HCT116 (cell line): ENCODE measurements at regions not wholly inside any gene's neighbourhood (a gene's known extent, or its start where the extent isn't known, plus 50 kb on each side); places are given as distances from the start of the nearest gene placed in this dataset.
"Not testable (repeated sequence)": the region's sequence is repeated elsewhere in the genome, so short reads cannot be mapped to it uniquely, and the experiment has no call there.

Experiments
- ATAC-seq: fragments of 200-7000 bp; cut with Tn5 transposase; 2 replicates; pipeline ENCODE4 v1.9.1; 2020; ENCODE audit warnings: mild to moderate bottlenecking, moderate library complexity
- BruUV-seq: library from RNA; stranded (reverse); fragments of 400-500 nt; replicated peaks from 2 replicates; lab custom pipeline; 2021; lab: Mats Ljungman, UMichigan
- CTCF ChIA-PET: fragments of 300-600 bp; sonication (Branson Sonifier 250); formaldehyde crosslinking; loops from one replicate; lab custom pipeline; 2021; ENCODE audit warnings: antibody characterized with exemption; lab: Charles Lee
- POLR2A ChIA-PET: fragments of 300-600, 350-600 bp; sonication (Branson Sonifier 250); formaldehyde crosslinking; loops from one replicate; lab custom pipeline; 2021; ENCODE audit warnings: antibody characterized with exemption; lab: Charles Lee
- RAD21 ChIA-PET, 2 experiments: fragments of 300-600 bp; sonication (Branson Sonifier 250); formaldehyde crosslinking; loops; one replicate each; lab custom pipeline; 2023; ENCODE audit warnings: low total read pairs in 2 of 2; ENCODE audit not compliant: uncharacterized antibody in 2 of 2, unreplicated experiment in 2 of 2, low non-redundant PET in 1 of 2; lab: Charles Lee
- DNase-seq: peaks from one replicate; pipeline ENCODE4 v3.0.0-alpha.2; 2010; ENCODE audit warnings: low read depth, low spot score
- H2AFZ ChIP-seq: fragments of 200-600 bp; shearing (Covaris generic), sonication (generic); 2 replicates; pipeline ENCODE4 v1.6.1; 2017; ENCODE audit warnings: low read depth, mixed run types, mixed read lengths, antibody characterized with exemption, low read length; ENCODE audit not compliant: poor library complexity, severe bottlenecking
- H3K27ac ChIP-seq: 2 replicates; pipeline ENCODE4 v1.5.1; 2012; ENCODE audit warnings: low read depth, low read length
- H3K27me3 ChIP-seq: fragments of 200-600 bp; sonication (generic); 2 replicates; pipeline ENCODE4 v1.6.1; 2016; ENCODE audit warnings: mixed run types, low read length, mixed read lengths; ENCODE audit not compliant: insufficient read depth
- H3K36me3 ChIP-seq, 2 experiments: fragments of 200-500 bp in 1 of 2; fragments of 200-600 bp in 1 of 2; sonication (Bioruptor generic) in 1 of 2; sonication (generic) in 1 of 2; 2 replicates each; pipeline versions ENCODE4 v1.5.1 to v1.6.1; 2014 to 2016; ENCODE audit warnings: low read length in 2 of 2, inconsistent platforms in 1 of 2, mixed read lengths in 1 of 2, mixed run types in 1 of 2; ENCODE audit not compliant: insufficient read depth in 2 of 2, control insufficient read depth in 1 of 2
- H3K4me1 ChIP-seq, 2 experiments: fragments of 200-600 bp in 1 of 2; sonication (generic) in 1 of 2; 2 replicates each; pipeline versions ENCODE4 v1.5.1 to v1.6.1; 2012 to 2017; ENCODE audit warnings: low read length in 2 of 2, inconsistent platforms in 1 of 2, mild to moderate bottlenecking in 1 of 2, mixed read lengths in 1 of 2, mixed run types in 1 of 2, moderate library complexity in 1 of 2; ENCODE audit not compliant: insufficient read depth in 2 of 2, control insufficient read depth in 1 of 2
- H3K4me2 ChIP-seq: fragments of 200-600 bp; sonication (generic); 2 replicates; pipeline ENCODE4 v1.6.1; 2017; ENCODE audit warnings: mixed run types, low read length, mixed read lengths
- H3K4me3 ChIP-seq, 2 experiments: fragments of 200-600 bp in 1 of 2; sonication (generic) in 1 of 2; replicated peaks in 1 of 2; 2 replicates each; pipeline ENCODE4 v1.5.1; 2011 to 2016; ENCODE audit warnings: low read length in 2 of 2, control low read depth in 1 of 2, low read depth in 1 of 2, mild to moderate bottlenecking in 1 of 2, mixed read lengths in 1 of 2, mixed run types in 1 of 2
- H3K79me2 ChIP-seq: fragments of 200-600 bp; sonication (generic); 2 replicates; pipeline ENCODE4 v1.6.1; 2017; ENCODE audit warnings: mild to moderate bottlenecking, mixed run types, low read length, moderate library complexity, mixed read lengths; ENCODE audit not compliant: insufficient read depth
- H3K9ac ChIP-seq: fragments of 200-600 bp; sonication (generic); 2 replicates; pipeline ENCODE4 v1.6.1; 2016; ENCODE audit warnings: low read length, mixed read lengths
- H3K9me2 ChIP-seq: fragments of 200-600 bp; sonication (generic), shearing (Covaris generic); 2 replicates; pipeline ENCODE4 v1.6.1; 2017; ENCODE audit warnings: mixed run types, mild to moderate bottlenecking, moderate library complexity; ENCODE audit not compliant: insufficient read depth
- H3K9me3 ChIP-seq, 2 experiments: fragments of 200-500 bp in 1 of 2; fragments of 200-600 bp in 1 of 2; sonication (Bioruptor generic) in 1 of 2; sonication (generic) in 1 of 2; 2 replicates each; pipeline ENCODE4 v1.6.1; 2014 to 2017; ENCODE audit warnings: low read length in 2 of 2, mixed read lengths in 2 of 2, inconsistent platforms in 1 of 2, low read depth in 1 of 2, mild to moderate bottlenecking in 1 of 2, mixed run types in 1 of 2, moderate library complexity in 1 of 2; ENCODE audit not compliant: control insufficient read depth in 1 of 2, insufficient read depth in 1 of 2
- H4K20me1 ChIP-seq: fragments of 200-600 bp; sonication (generic), shearing (Covaris generic); 2 replicates; pipeline ENCODE4 v1.6.1; 2017; ENCODE audit warnings: mixed run types, mild to moderate bottlenecking, moderate library complexity; ENCODE audit not compliant: insufficient read depth
- CTCF ChIP-seq, 3 experiments: fragments of 200-600 bp in 1 of 3; sonication (generic) in 1 of 3; IDR thresholded peaks in 2 of 3; conservative IDR thresholded peaks in 1 of 3; 2 replicates each; pipeline ENCODE4 v1.5.1; 2012 to 2017; ENCODE audit warnings: low read depth in 2 of 3, low read length in 2 of 3, antibody characterized with exemption in 1 of 3, borderline replicate concordance in 1 of 3, control low read depth in 1 of 3, mild to moderate bottlenecking in 1 of 3, mixed read lengths in 1 of 3, mixed run types in 1 of 3, moderate library complexity in 1 of 3; ENCODE audit not compliant: insufficient read depth in 1 of 3
- EGR1 ChIP-seq: IDR thresholded peaks from 2 replicates; pipeline ENCODE4 v1.6.1; 2012; ENCODE audit warnings: low read depth
- ELF1 ChIP-seq: IDR thresholded peaks from 2 replicates; pipeline ENCODE4 v1.6.1; 2012; ENCODE audit warnings: low read depth, borderline replicate concordance
- EZH2 ChIP-seq: fragments of 200-600 bp; sonication (generic); IDR thresholded peaks from 2 replicates; pipeline ENCODE4 v1.6.1; 2017; ENCODE audit warnings: antibody characterized with exemption, mixed run types
- EZH2phosphoT487 ChIP-seq: fragments of 200-600 bp; IDR thresholded peaks from 2 replicates; pipeline ENCODE4 v1.6.1; 2018; ENCODE audit warnings: antibody characterized with exemption, borderline replicate concordance
- FOSL1 ChIP-seq: IDR thresholded peaks from 2 replicates; pipeline ENCODE4 v1.6.1; 2012; ENCODE audit warnings: low read depth
- JUND ChIP-seq: IDR thresholded peaks from 2 replicates; pipeline ENCODE4 v1.6.1; 2012
- POLR2A ChIP-seq: IDR thresholded peaks from 2 replicates; pipeline ENCODE4 v1.7.0; 2011; ENCODE audit warnings: borderline replicate concordance; ENCODE audit not compliant: insufficient read depth, insufficient read length; ENCODE audit errors: extremely low read depth
- POLR2AphosphoS5 ChIP-seq: IDR thresholded peaks from 2 replicates; pipeline ENCODE4 v1.6.1; 2011; ENCODE audit warnings: mild to moderate bottlenecking, low read depth, low read length, moderate library complexity
- RAD21 ChIP-seq: IDR thresholded peaks from 2 replicates; pipeline ENCODE4 v1.6.1; 2012; ENCODE audit warnings: low read depth, mild to moderate bottlenecking
- SIN3A ChIP-seq: IDR thresholded peaks from 2 replicates; pipeline ENCODE4 v1.6.1; 2012; ENCODE audit warnings: low read depth
- SRF ChIP-seq: IDR thresholded peaks from 2 replicates; pipeline ENCODE4 v1.6.1; 2012; ENCODE audit warnings: low read depth
- YY1 ChIP-seq: IDR thresholded peaks from 2 replicates; pipeline ENCODE4 v1.6.1; 2011; ENCODE audit warnings: low read length, low read depth, moderate library complexity, mild to moderate bottlenecking; ENCODE audit not compliant: insufficient replicate concordance; ENCODE audit errors: extremely low read depth
- ZBTB33 ChIP-seq: IDR thresholded peaks from 2 replicates; pipeline ENCODE4 v1.6.1; 2011; ENCODE audit warnings: mild to moderate bottlenecking, low read length, moderate library complexity; ENCODE audit not compliant: insufficient replicate concordance; ENCODE audit errors: extremely low read depth
- ZFX ChIP-seq: fragments of 450-650 bp; IDR thresholded peaks from 2 replicates; pipeline ENCODE4 v1.6.1; 2017
- ZNF274 ChIP-seq: fragments of 200-500 bp; sonication (Bioruptor generic); IDR thresholded peaks from 2 replicates; pipeline ENCODE4 v1.6.1; 2014; ENCODE audit warnings: mild to moderate bottlenecking, low read depth, low read length, inconsistent platforms
- intact Hi-C: fragments of 100-400 bp; cut with micrococcal nuclease; formaldehyde crosslinking; loops from 2 replicates; pipeline ENCODE4 v1.10.0; 2022

GRCh38 chr18:14949800-14950664, 202.1 kb downstream of the ANKRD30B start:
- TF ChIP-seq POLR2A (no peak), EZH2phosphoT487 (no peak), CTCF (IDR thresholded peaks at IDR 0.05 in 2 of 3, conservative IDR thresholded peaks at IDR 0.05 in 1 of 3; ENCODE audit: borderline replicate concordance in 1 of 3, insufficient read depth in 1 of 3, low read depth in 2 of 3, low read length in 2 of 3) (no peak), ELF1 (no peak), SIN3A (no peak), EZH2 (no peak), YY1 (no peak), RAD21 (no peak), ZFX (no peak), POLR2AphosphoS5 (no peak), ZNF274 (no peak), FOSL1 (no peak), SRF (no peak), EGR1 (no peak), JUND (no peak), ZBTB33 (no peak)
- DNase-seq (no peak), ATAC-seq (no peak)
- ChIA-PET POLR2A (no interaction called here), CTCF (no interaction called here), RAD21 (no interaction called here)
- Histone ChIP-seq H3K27ac (no peak overlapping the region), H3K9me2 (no peaks in the 10 kb centered on the region), H3K9ac (no peak overlapping the region), H3K9me3 (no peaks in the 10 kb centered on the region; a peak in 2 of 4 replicates), H3K36me3 (no peaks in the 10 kb centered on the region), H2AFZ (no peak overlapping the region), H3K79me2 (no peaks in the 10 kb centered on the region), H3K4me1 (no peaks in the 10 kb centered on the region), H3K4me2 (no peak overlapping the region), H3K27me3 (no peaks in the 10 kb centered on the region), H4K20me1 (no peaks in the 10 kb centered on the region), H3K4me3 (no peak overlapping the region)
- no TSS peak for BruUV-seq
- intact Hi-C loops = no loop called here

- CTCF ChIA-PET, ATAC-seq, POLR2A ChIA-PET: not testable (repeated sequence)
Measured at GRCh38 chr18:14952444-14953077, 204.6 kb downstream of the ANKRD30B start.

More at GRCh38 chr18:14952444-14953077, 204.6 kb downstream of the ANKRD30B start:
- H3K27me3 ChIP-seq, BruUV-seq, H3K9ac ChIP-seq, H3K4me2 ChIP-seq, H3K27ac ChIP-seq, H3K9me2 ChIP-seq, DNase-seq, H3K36me3 ChIP-seq, H3K4me3 ChIP-seq, intact Hi-C loops, H3K9me3 ChIP-seq, H3K79me2 ChIP-seq, H3K4me1 ChIP-seq, H2AFZ ChIP-seq, RAD21 ChIA-PET, H4K20me1 ChIP-seq: not testable (repeated sequence)
